Caco-2 (cell line): ENCODE measurements at regions not wholly inside any gene's neighbourhood (a gene's known extent, or its start where the extent isn't known, plus 50 kb on each side); places are given as distances from the start of the nearest gene placed in this dataset.

ENCODE experiments used
- BruUV-seq: library from RNA; stranded (reverse); fragments of 400-500 nt; replicated peaks from 2 replicates; lab custom pipeline; 2021; lab: Mats Ljungman, UMichigan
- CTCF ChIA-PET: fragments of 300-600 bp; sonication (Branson Sonifier 250); formaldehyde crosslinking; loops from one replicate; lab custom pipeline; 2022; ENCODE audit warnings: antibody characterized with exemption; lab: Charles Lee
- POLR2A ChIA-PET: fragments of 300-600 bp; sonication (Branson Sonifier 250); formaldehyde crosslinking; loops from one replicate; lab custom pipeline; 2022; ENCODE audit warnings: antibody characterized with exemption; lab: Charles Lee
- DNase-seq, 2 experiments: peaks; one replicate each; pipeline versions ENCODE4 v3.0.0 to v3.0.0-alpha.2; 2020 to 2022
- H3K27me3 ChIP-seq: replicated peaks from 2 replicates; pipeline ENCODE4 v1.6.0; 2011; ENCODE audit warnings: low read length; ENCODE audit not compliant: control insufficient read depth, insufficient read depth
- H3K36me3 ChIP-seq: 2 replicates; pipeline ENCODE4 v1.5.1; 2011; ENCODE audit warnings: low read length; ENCODE audit not compliant: control insufficient read depth, insufficient read depth
- H3K4me1 ChIP-seq: fragments of 250-450 bp; sonication (Bioruptor Pico); 2 replicates; pipeline ENCODE4 v1.5.1; 2020; ENCODE audit warnings: mild to moderate bottlenecking
- H3K4me3 ChIP-seq: 2 replicates; pipeline ENCODE4 v1.5.1; 2011; ENCODE audit warnings: low read depth, mild to moderate bottlenecking, control low read depth, low read length
- H3K9me3 ChIP-seq: fragments of 250-450 bp; sonication (Bioruptor Pico); 2 replicates; pipeline ENCODE4 v1.5.1; 2020; ENCODE audit warnings: mild to moderate bottlenecking, moderate library complexity
- H3K27ac Mint-ChIP-seq: one replicate; pipeline ENCODE4 v1.8.0; 2022; ENCODE audit warnings: mixed read lengths; ENCODE audit not compliant: unreplicated experiment
- H3K27me3 Mint-ChIP-seq: one replicate; pipeline ENCODE4 v1.8.0; 2022; ENCODE audit warnings: mixed read lengths; ENCODE audit not compliant: insufficient read depth, unreplicated experiment
- H3K36me3 Mint-ChIP-seq: one replicate; pipeline ENCODE4 v1.8.0; 2022; ENCODE audit warnings: mild to moderate bottlenecking, mixed read lengths; ENCODE audit not compliant: insufficient read depth, unreplicated experiment
- H3K4me1 Mint-ChIP-seq: one replicate; pipeline ENCODE4 v1.8.0; 2022; ENCODE audit warnings: low read depth, mixed read lengths; ENCODE audit not compliant: unreplicated experiment
- H3K4me3 Mint-ChIP-seq: one replicate; pipeline ENCODE4 v1.8.0; 2022; ENCODE audit warnings: mild to moderate bottlenecking, moderate library complexity, mixed read lengths; ENCODE audit not compliant: unreplicated experiment
- H3K9me3 Mint-ChIP-seq: one replicate; pipeline ENCODE4 v1.8.0; 2022; ENCODE audit warnings: mixed read lengths; ENCODE audit not compliant: unreplicated experiment
- intact Hi-C: fragments of 100-400 bp; cut with micrococcal nuclease; formaldehyde crosslinking; loops from one replicate; pipeline ENCODE4 v1.10.0; 2022; ENCODE audit not compliant: unreplicated experiment
- TF ChIP-seq, protein P1 (sequence below), 2 experiments: fragments of 200-600 bp in 1 of 2; IDR thresholded peaks; 1 replicate in 1 of 2; 2 replicates in 1 of 2; pipeline versions ENCODE4 v1.5.1 to v1.8.0; 2011 to 2022; ENCODE audit warnings: antibody characterized with exemption in 1 of 2, control low read depth in 1 of 2, inconsistent platforms in 1 of 2, low read depth in 1 of 2, low read length in 1 of 2, mild to moderate bottlenecking in 1 of 2, moderate library complexity in 1 of 2; ENCODE audit not compliant: insufficient read depth in 1 of 2, severe bottlenecking in 1 of 2, unreplicated experiment in 1 of 2

DNA sequence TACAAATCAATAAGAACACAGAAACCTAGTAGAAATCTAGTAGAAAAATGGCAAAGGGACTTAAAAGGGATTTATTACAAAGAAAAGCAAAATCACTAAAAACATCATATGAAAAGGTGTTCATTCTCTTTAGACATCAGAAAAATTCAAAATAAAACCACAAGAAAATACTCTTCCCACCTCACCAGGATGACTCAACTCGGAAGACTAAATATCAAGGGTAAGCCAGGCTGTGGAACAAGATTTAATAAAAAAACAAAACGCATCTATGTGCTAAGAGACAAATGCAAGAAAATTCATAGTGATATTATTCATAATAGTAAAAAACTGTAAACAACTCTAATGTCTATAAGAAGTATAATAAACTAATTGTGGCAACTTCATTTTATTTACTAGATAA, 181.6 kb upstream of the GHR start:
- no peaks in the 10 kb centered on the region for H3K4me1 ChIP-seq
- H3K4me3 Mint-ChIP-seq = no peak overlapping the region
- POLR2A ChIA-PET = no interaction called here
- H3K4me3 ChIP-seq = no peak overlapping the region
- BruUV-seq = no TSS peak
- CTCF ChIA-PET = no interaction called here
- no peaks in the 10 kb centered on the region for H3K9me3 Mint-ChIP-seq
- no peaks in the 10 kb centered on the region for H3K27me3 ChIP-seq
- TF ChIP-seq, protein P1, sequence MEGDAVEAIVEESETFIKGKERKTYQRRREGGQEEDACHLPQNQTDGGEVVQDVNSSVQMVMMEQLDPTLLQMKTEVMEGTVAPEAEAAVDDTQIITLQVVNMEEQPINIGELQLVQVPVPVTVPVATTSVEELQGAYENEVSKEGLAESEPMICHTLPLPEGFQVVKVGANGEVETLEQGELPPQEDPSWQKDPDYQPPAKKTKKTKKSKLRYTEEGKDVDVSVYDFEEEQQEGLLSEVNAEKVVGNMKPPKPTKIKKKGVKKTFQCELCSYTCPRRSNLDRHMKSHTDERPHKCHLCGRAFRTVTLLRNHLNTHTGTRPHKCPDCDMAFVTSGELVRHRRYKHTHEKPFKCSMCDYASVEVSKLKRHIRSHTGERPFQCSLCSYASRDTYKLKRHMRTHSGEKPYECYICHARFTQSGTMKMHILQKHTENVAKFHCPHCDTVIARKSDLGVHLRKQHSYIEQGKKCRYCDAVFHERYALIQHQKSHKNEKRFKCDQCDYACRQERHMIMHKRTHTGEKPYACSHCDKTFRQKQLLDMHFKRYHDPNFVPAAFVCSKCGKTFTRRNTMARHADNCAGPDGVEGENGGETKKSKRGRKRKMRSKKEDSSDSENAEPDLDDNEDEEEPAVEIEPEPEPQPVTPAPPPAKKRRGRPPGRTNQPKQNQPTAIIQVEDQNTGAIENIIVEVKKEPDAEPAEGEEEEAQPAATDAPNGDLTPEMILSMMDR (IDR thresholded peaks at IDR 0.05; ENCODE audit: insufficient read depth in 1 of 2, low read depth in 1 of 2, low read length in 1 of 2, severe bottlenecking in 1 of 2, unreplicated experiment in 1 of 2) = no peak
- H3K27me3 Mint-ChIP-seq = peaks cover 8% of the 10 kb centered on the region
- H3K36me3 ChIP-seq = no peaks in the 10 kb centered on the region
- DNase-seq = no peak
- intact Hi-C loops = no loop called here
- no peaks in the 10 kb centered on the region for H3K4me1 Mint-ChIP-seq
- no peaks in the 10 kb centered on the region for H3K9me3 ChIP-seq
- H3K27ac Mint-ChIP-seq = no peak overlapping the region
- H3K36me3 Mint-ChIP-seq = no peaks in the 10 kb centered on the region

DNA sequence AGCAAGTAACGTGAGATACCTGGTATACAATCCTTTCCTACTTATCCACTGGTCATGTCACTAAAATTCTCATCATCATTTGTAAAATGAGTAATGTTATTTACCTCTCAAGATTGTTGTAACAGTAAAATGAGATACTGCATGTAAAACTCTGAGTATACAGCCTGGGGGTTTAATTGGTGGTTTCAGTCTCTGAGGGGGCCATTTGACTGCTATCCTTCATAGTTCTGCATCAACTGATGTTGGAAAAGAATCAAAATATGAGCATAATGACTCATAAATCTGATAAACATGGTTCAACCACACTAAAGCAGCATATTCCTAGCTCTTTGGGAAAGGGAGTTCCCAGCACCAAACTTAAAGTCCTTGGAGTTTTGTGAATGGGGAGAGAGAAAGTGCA, 181.0 kb upstream of the GHR start:
- no peaks in the 10 kb centered on the region for H3K9me3 ChIP-seq
- no peaks in the 10 kb centered on the region for H3K4me1 Mint-ChIP-seq
- BruUV-seq = no TSS peak
- H3K4me1 ChIP-seq = no peaks in the 10 kb centered on the region
- H3K4me3 Mint-ChIP-seq = no peak overlapping the region
- no peaks in the 10 kb centered on the region for H3K36me3 ChIP-seq
- no peaks in the 10 kb centered on the region for H3K27me3 ChIP-seq
- no peak overlapping the region for H3K4me3 ChIP-seq
- peaks cover 4% of the 10 kb centered on the region for H3K27me3 Mint-ChIP-seq
- ChIA-PET POLR2A (no interaction called here), CTCF (no interaction called here)
- intact Hi-C loops = no loop called here
- DNase-seq = no peak
- H3K9me3 Mint-ChIP-seq = no peaks in the 10 kb centered on the region
- no peak overlapping the region for H3K27ac Mint-ChIP-seq
- H3K36me3 Mint-ChIP-seq = no peaks in the 10 kb centered on the region
- TF ChIP-seq, protein P1 (IDR thresholded peaks at IDR 0.05; ENCODE audit: insufficient read depth in 1 of 2, low read depth in 1 of 2, low read length in 1 of 2, severe bottlenecking in 1 of 2, unreplicated experiment in 1 of 2) = no peak

DNA sequence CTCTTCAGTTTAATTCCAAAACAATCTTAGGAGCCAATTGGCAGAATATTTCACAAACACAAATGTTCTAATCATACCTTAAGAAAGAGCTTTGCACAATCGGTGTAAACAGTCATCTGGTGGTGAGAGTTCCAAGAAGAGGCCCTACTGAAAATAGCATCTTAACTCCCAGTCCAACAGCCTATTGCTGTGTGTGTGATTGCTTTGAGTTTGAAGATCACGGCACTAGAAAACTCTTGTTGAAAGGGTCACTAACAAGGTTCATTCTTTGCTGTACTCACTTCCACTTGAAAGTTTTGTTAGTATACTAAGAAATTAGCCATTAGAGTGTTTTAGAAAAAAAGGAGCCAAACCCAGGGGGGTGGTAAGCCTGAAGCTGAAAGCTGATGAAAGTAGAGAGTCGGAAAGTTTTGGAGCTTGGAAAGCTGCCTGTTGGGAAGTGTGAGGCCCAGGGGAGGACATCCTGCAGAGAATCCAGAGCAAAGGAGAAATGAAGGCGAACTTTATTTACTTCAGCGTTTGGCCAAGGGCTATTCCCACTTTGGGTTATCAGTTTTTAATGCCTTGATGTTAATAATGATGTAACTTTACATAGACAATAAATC, 180.3 kb upstream of the GHR start:
- no peak overlapping the region for H3K27ac Mint-ChIP-seq
- no peak overlapping the region for H3K4me3 Mint-ChIP-seq
- Histone ChIP-seq H3K36me3 (no peaks in the 10 kb centered on the region), H3K9me3 (no peaks in the 10 kb centered on the region), H3K4me1 (no peaks in the 10 kb centered on the region), H3K4me3 (no peak overlapping the region), H3K27me3 (no peaks in the 10 kb centered on the region)
- TF ChIP-seq, protein P1 (IDR thresholded peaks at IDR 0.05; ENCODE audit: insufficient read depth in 1 of 2, low read depth in 1 of 2, low read length in 1 of 2, severe bottlenecking in 1 of 2, unreplicated experiment in 1 of 2) = no peak
- H3K27me3 Mint-ChIP-seq = peaks cover 4% of the 10 kb centered on the region
- intact Hi-C loops = no loop called here
- no peaks in the 10 kb centered on the region for H3K36me3 Mint-ChIP-seq
- no peaks in the 10 kb centered on the region for H3K9me3 Mint-ChIP-seq
- H3K4me1 Mint-ChIP-seq = no peaks in the 10 kb centered on the region
- POLR2A ChIA-PET = no interaction called here
- DNase-seq = no peak
- CTCF ChIA-PET = no interaction called here
- BruUV-seq = no TSS peak
